IMR-90 (cell line): ENCODE measurements at regions not wholly inside any gene's neighbourhood (a gene's known extent, or its start where the extent isn't known, plus 50 kb on each side); places are given as distances from the start of the nearest gene placed in this dataset.

Experiments
- ATAC-seq: fragments of 200-7000 bp; cut with Tn5 transposase; 2 replicates; pipeline ENCODE4 v1.9.1; 2020; ENCODE audit warnings: low read depth, mild to moderate bottlenecking, moderate library complexity
- BruUV-seq: library from RNA; stranded (reverse); fragments of 400-500 nt; replicated peaks from 2 replicates; lab custom pipeline; 2021; lab: Mats Ljungman, UMichigan
- CTCF ChIA-PET: fragments of 300-600 bp; formaldehyde crosslinking; extraction: SDS; loops from one replicate; lab custom pipeline; 2021; ENCODE audit warnings: antibody characterized with exemption; lab: Yijun Ruan, JAX
- POLR2A ChIA-PET: fragments of 300-600 bp; sonication (Branson Sonifier 250); formaldehyde crosslinking; loops from one replicate; lab custom pipeline; 2022; ENCODE audit warnings: antibody characterized with exemption; ENCODE audit not compliant: unreplicated experiment; lab: Charles Lee
- DNase-seq: peaks from one replicate; pipeline ENCODE4 v3.0.0; 2013
- H2AFZ ChIP-seq: replicated peaks from 2 replicates; pipeline ENCODE3; 2013; ENCODE audit warnings: low read length, mild to moderate bottlenecking; ENCODE audit not compliant: poor library complexity
- H2AK5ac ChIP-seq: 2 replicates; pipeline ENCODE4 v1.6.1; 2013; ENCODE audit warnings: low read depth, low read length, inconsistent platforms
- H2AK9ac ChIP-seq: replicated peaks from 2 replicates; pipeline ENCODE3; 2013; ENCODE audit warnings: mild to moderate bottlenecking, low read depth, low read length, moderate library complexity; ENCODE audit not compliant: poor library complexity
- H2BK120ac ChIP-seq: 2 replicates; pipeline ENCODE4 v1.6.1; 2013; ENCODE audit warnings: low read depth, low read length, inconsistent platforms
- H2BK15ac ChIP-seq: 3 replicates; pipeline ENCODE4 v1.6.1; 2013; ENCODE audit warnings: low read depth, low read length, inconsistent platforms
- H2BK20ac ChIP-seq: 2 replicates; pipeline ENCODE4 v1.6.1; 2013; ENCODE audit warnings: low read depth, mild to moderate bottlenecking, inconsistent platforms, low read length, moderate library complexity
- H2BK5ac ChIP-seq: 2 replicates; pipeline ENCODE4 v1.6.1; 2013; ENCODE audit warnings: mild to moderate bottlenecking, low read depth, low read length, inconsistent platforms; ENCODE audit not compliant: poor library complexity, severe bottlenecking
- H3K14ac ChIP-seq: replicated peaks from 2 replicates; pipeline ENCODE4 v1.6.1; 2013; ENCODE audit warnings: low read depth, low read length, inconsistent platforms
- H3K18ac ChIP-seq: 2 replicates; pipeline ENCODE4 v1.6.1; 2013; ENCODE audit warnings: low read depth, low read length, control low read depth
- H3K23ac ChIP-seq: 2 replicates; pipeline ENCODE4 v1.6.1; 2013; ENCODE audit warnings: low read depth, low read length, inconsistent platforms
- H3K27ac ChIP-seq: 2 replicates; pipeline ENCODE4 v1.5.1; 2013; ENCODE audit warnings: mild to moderate bottlenecking, control low read depth, low read length; ENCODE audit not compliant: insufficient read depth
- H3K27me3 ChIP-seq: 2 replicates; pipeline ENCODE4 v1.6.1; 2013; ENCODE audit warnings: low read length; ENCODE audit not compliant: control insufficient read depth, insufficient read depth
- H3K36me3 ChIP-seq: 2 replicates; pipeline ENCODE4 v1.6.1; 2013; ENCODE audit warnings: low read length, mixed read lengths; ENCODE audit not compliant: control insufficient read depth, insufficient read depth
- H3K4ac ChIP-seq: 2 replicates; pipeline ENCODE4 v1.6.1; 2013; ENCODE audit warnings: low read depth, low read length, inconsistent platforms
- H3K4me1 ChIP-seq: 2 replicates; pipeline ENCODE4 v1.6.1; 2013; ENCODE audit warnings: low read length, mixed read lengths; ENCODE audit not compliant: control insufficient read depth, insufficient read depth
- H3K4me2 ChIP-seq: 2 replicates; pipeline ENCODE4 v1.6.1; 2013; ENCODE audit warnings: low read depth, mild to moderate bottlenecking, control low read depth, low read length, moderate library complexity
- H3K4me3 ChIP-seq: 2 replicates; pipeline ENCODE4 v1.5.1; 2013; ENCODE audit warnings: low read depth, mild to moderate bottlenecking, control low read depth, low read length, moderate library complexity; ENCODE audit not compliant: insufficient read depth
- H3K56ac ChIP-seq: 2 replicates; pipeline ENCODE4 v1.6.1; 2013; ENCODE audit warnings: low read length, inconsistent platforms; ENCODE audit not compliant: insufficient read depth; ENCODE audit errors: extremely low read depth
- H3K79me1 ChIP-seq, 2 experiments: 2 replicates each; pipeline ENCODE4 v1.6.1; 2013; ENCODE audit warnings: low read length in 2 of 2, inconsistent platforms in 1 of 2, low read depth in 1 of 2
- H3K9ac ChIP-seq: 2 replicates; pipeline ENCODE4 v1.6.1; 2013; ENCODE audit warnings: low read depth, low read length, control low read depth
- H3K9me1 ChIP-seq: 2 replicates; pipeline ENCODE4 v1.6.1; 2013; ENCODE audit warnings: low read length, inconsistent platforms; ENCODE audit not compliant: insufficient read depth
- H3K9me3 ChIP-seq: 2 replicates; pipeline ENCODE4 v1.6.1; 2013; ENCODE audit warnings: low read length; ENCODE audit not compliant: control insufficient read depth, insufficient read depth
- H4K20me1 ChIP-seq: 2 replicates; pipeline ENCODE4 v1.6.1; 2013; ENCODE audit warnings: low read length, inconsistent platforms; ENCODE audit not compliant: insufficient read depth
- H4K5ac ChIP-seq: 2 replicates; pipeline ENCODE4 v1.6.1; 2013; ENCODE audit warnings: mild to moderate bottlenecking, low read depth, low read length, control low read depth
- H4K8ac ChIP-seq, 2 experiments: 2 replicates each; pipeline ENCODE4 v1.6.1; 2013; ENCODE audit warnings: low read depth in 2 of 2, low read length in 2 of 2, control low read depth in 1 of 2, inconsistent platforms in 1 of 2
- H4K91ac ChIP-seq: 2 replicates; pipeline ENCODE4 v1.6.1; 2013; ENCODE audit warnings: low read depth, low read length, inconsistent platforms; ENCODE audit not compliant: insufficient read depth
- BHLHE40 ChIP-seq: fragments of 150-350 bp; IDR thresholded peaks from 2 replicates; pipeline ENCODE4 v1.6.1; 2016; ENCODE audit warnings: mild to moderate bottlenecking, low read depth, low read length
- CEBPB ChIP-seq: IDR thresholded peaks from 2 replicates; pipeline ENCODE4 v1.6.1; 2012; ENCODE audit warnings: low read depth, low read length, improper control_type of control experiment
- CHD1 ChIP-seq: IDR thresholded peaks from 2 replicates; pipeline ENCODE4 v1.6.1; 2012; ENCODE audit warnings: low read depth, low read length, improper control_type of control experiment
- FOS ChIP-seq: fragments of 150-350 bp; IDR thresholded peaks from 2 replicates; pipeline ENCODE4 v1.6.1; 2016; ENCODE audit warnings: low read depth, low read length
- MAFK ChIP-seq: IDR thresholded peaks from 2 replicates; pipeline ENCODE4 v1.6.1; 2012; ENCODE audit warnings: low read depth, low read length, improper control_type of control experiment
- MAZ ChIP-seq: IDR thresholded peaks from 2 replicates; pipeline ENCODE4 v1.6.1; 2012; ENCODE audit warnings: low read depth, mild to moderate bottlenecking, low read length, improper control_type of control experiment, moderate library complexity, borderline replicate concordance
- MXI1 ChIP-seq: IDR thresholded peaks from 2 replicates; pipeline ENCODE4 v1.6.1; 2012; ENCODE audit warnings: low read depth, mild to moderate bottlenecking, low read length, moderate library complexity, borderline replicate concordance
- NFE2L2 ChIP-seq: fragments of 150-350 bp; IDR thresholded peaks from 2 replicates; pipeline ENCODE4 v1.6.1; 2016; ENCODE audit warnings: low read depth, mild to moderate bottlenecking, low read length
- POLR2A ChIP-seq: IDR thresholded peaks from 2 replicates; pipeline ENCODE4 v1.6.1; 2012; ENCODE audit warnings: mild to moderate bottlenecking, low read depth, low read length
- RAD21 ChIP-seq: IDR thresholded peaks from 2 replicates; pipeline ENCODE4 v1.6.1; 2012; ENCODE audit warnings: low read length, improper control_type of control experiment
- RCOR1 ChIP-seq: IDR thresholded peaks from 2 replicates; pipeline ENCODE4 v1.6.1; 2012; ENCODE audit warnings: mild to moderate bottlenecking, low read length, improper control_type of control experiment; ENCODE audit not compliant: insufficient replicate concordance
- RFX5 ChIP-seq: IDR thresholded peaks from 2 replicates; pipeline ENCODE4 v1.8.0; 2012; ENCODE audit warnings: low read depth, mild to moderate bottlenecking, low read length, moderate library complexity
- SMC3 ChIP-seq: fragments of 150-350 bp; IDR thresholded peaks from 2 replicates; pipeline ENCODE4 v1.6.1; 2016; ENCODE audit warnings: low read depth, mild to moderate bottlenecking, antibody characterized with exemption, low read length, moderate library complexity
- WGBS, 2 experiments: methylation state at CpG; one replicate each; pipeline versions ENCODE4 v1.1.5 to v1.1.7; 2013; ENCODE audit warnings: missing lambda C conversion rate in 2 of 2; ENCODE audit not compliant: insufficient read length in 1 of 2; ENCODE audit errors: extremely low coverage in 2 of 2; 5-methylcytosine and 5-hydroxymethylcytosine counted together
- dilution Hi-C: fragments of 300-500 bp; cut with HindIII; formaldehyde crosslinking; loops from one replicate; pipeline ENCODE4 v1.14.3; 2018; ENCODE audit warnings: low sequenced_read_pairs; ENCODE audit not compliant: unreplicated experiment
- in situ Hi-C: fragments of 300-500 bp; cut with MboI; formaldehyde crosslinking; loops from 3 replicates; pipeline ENCODE4 v1.14.3; 2019; ENCODE audit warnings: low sequenced_read_pairs, inconsistent platforms, mixed read lengths
- intact Hi-C: fragments of 100-400 bp; cut with micrococcal nuclease; formaldehyde crosslinking; loops from 2 replicates; pipeline ENCODE4 v1.10.0; 2022
- TF ChIP-seq, protein P1 (sequence below): conservative IDR thresholded peaks from 2 replicates; pipeline ENCODE4 v1.5.1; 2012; ENCODE audit warnings: mild to moderate bottlenecking, low read depth, low read length, improper control_type of control experiment
- TF ChIP-seq, protein P2 (sequence below): fragments of 150-350 bp; IDR thresholded peaks from 2 replicates; pipeline ENCODE4 v1.6.1; 2016; ENCODE audit warnings: low read depth, mild to moderate bottlenecking, low read length, moderate library complexity, borderline replicate concordance
- TF ChIP-seq, protein P3 (sequence below): fragments of 150-350 bp; IDR thresholded peaks from 2 replicates; pipeline ENCODE4 v1.6.1; 2017; ENCODE audit warnings: mild to moderate bottlenecking, antibody characterized with exemption, low read length, low read depth

DNA sequence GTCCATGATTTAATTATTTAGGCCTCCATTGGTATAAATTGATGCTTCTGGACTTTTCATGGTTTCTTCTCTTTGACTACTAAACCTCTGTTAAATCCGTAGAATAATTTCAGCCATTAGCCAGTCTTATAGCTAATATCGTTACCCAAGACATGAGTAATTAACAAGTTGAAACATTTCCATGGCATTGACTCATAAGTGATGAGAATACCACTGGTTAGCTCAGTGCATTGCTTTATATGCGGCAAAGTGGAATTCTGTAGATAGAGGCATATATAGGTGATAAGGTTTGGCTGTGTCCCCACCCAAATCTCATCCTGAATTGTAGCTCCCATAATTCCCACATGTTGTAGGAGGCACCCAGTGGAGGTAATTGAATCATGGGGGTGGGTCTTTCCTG is 80.6 kb downstream of the VCX2 start:
- Histone ChIP-seq H4K20me1 (no peaks in the 10 kb centered on the region), H3K9me3 (0 out of 2 replicates have a peak, but pooled peaks cover 2% of the 10 kb centered on the region), H3K27me3 (no peaks in the 10 kb centered on the region), H3K36me3 (no peaks in the 10 kb centered on the region), H4K8ac (no peak overlapping the region), H3K4me3 (no peak overlapping the region), H3K9me1 (no peaks in the 10 kb centered on the region), H4K5ac (no peak overlapping the region), H3K27ac (no peak overlapping the region), H4K91ac (no peak overlapping the region), H2AFZ (no peak overlapping the region), H3K14ac (no peak overlapping the region), H2BK15ac (no peak overlapping the region), H3K4me1 (no peaks in the 10 kb centered on the region), H3K4me2 (no peak overlapping the region), H2BK20ac (no peak overlapping the region), H2AK5ac (no peak overlapping the region), H3K23ac (no peak overlapping the region), H3K79me1 (no peaks in the 10 kb centered on the region), H3K4ac (no peak overlapping the region), H2BK5ac (no peak overlapping the region), H3K9ac (no peak overlapping the region), H3K18ac (no peak overlapping the region), H2BK120ac (no peak overlapping the region), H3K56ac (no peak overlapping the region), H2AK9ac (no peak overlapping the region)
- CTCF ChIA-PET: no interaction called here
- intact Hi-C loops: no loop called here
- no CpG with 5 or more reads among the region's 3 CpGs for WGBS, 2 experiments
- in situ Hi-C loops: no loop called here
- DNase-seq (no peak), ATAC-seq (no peak)
- dilution Hi-C loops: no loop called here
- TF ChIP-seq MAFK (no peak), RCOR1 (no peak), RAD21 (no peak), NFE2L2 (no peak), FOS (no peak), CEBPB (no peak), POLR2A (no peak), CHD1 (no peak), BHLHE40 (no peak), MXI1 (no peak), RFX5 (no peak), SMC3 (no peak), MAZ (no peak)
- TF ChIP-seq, protein P1, sequence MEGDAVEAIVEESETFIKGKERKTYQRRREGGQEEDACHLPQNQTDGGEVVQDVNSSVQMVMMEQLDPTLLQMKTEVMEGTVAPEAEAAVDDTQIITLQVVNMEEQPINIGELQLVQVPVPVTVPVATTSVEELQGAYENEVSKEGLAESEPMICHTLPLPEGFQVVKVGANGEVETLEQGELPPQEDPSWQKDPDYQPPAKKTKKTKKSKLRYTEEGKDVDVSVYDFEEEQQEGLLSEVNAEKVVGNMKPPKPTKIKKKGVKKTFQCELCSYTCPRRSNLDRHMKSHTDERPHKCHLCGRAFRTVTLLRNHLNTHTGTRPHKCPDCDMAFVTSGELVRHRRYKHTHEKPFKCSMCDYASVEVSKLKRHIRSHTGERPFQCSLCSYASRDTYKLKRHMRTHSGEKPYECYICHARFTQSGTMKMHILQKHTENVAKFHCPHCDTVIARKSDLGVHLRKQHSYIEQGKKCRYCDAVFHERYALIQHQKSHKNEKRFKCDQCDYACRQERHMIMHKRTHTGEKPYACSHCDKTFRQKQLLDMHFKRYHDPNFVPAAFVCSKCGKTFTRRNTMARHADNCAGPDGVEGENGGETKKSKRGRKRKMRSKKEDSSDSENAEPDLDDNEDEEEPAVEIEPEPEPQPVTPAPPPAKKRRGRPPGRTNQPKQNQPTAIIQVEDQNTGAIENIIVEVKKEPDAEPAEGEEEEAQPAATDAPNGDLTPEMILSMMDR: no peak
- TF ChIP-seq, protein P2, sequence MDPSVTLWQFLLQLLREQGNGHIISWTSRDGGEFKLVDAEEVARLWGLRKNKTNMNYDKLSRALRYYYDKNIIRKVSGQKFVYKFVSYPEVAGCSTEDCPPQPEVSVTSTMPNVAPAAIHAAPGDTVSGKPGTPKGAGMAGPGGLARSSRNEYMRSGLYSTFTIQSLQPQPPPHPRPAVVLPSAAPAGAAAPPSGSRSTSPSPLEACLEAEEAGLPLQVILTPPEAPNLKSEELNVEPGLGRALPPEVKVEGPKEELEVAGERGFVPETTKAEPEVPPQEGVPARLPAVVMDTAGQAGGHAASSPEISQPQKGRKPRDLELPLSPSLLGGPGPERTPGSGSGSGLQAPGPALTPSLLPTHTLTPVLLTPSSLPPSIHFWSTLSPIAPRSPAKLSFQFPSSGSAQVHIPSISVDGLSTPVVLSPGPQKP: no peak
- TF ChIP-seq, protein P3, sequence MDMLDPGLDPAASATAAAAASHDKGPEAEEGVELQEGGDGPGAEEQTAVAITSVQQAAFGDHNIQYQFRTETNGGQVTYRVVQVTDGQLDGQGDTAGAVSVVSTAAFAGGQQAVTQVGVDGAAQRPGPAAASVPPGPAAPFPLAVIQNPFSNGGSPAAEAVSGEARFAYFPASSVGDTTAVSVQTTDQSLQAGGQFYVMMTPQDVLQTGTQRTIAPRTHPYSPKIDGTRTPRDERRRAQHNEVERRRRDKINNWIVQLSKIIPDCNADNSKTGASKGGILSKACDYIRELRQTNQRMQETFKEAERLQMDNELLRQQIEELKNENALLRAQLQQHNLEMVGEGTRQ: no peak
- BruUV-seq: no TSS peak
- POLR2A ChIA-PET: no interaction called here
